ENCODE measurements at regions not wholly inside any gene's neighbourhood (a gene's known extent, or its start where the extent isn't known, plus 50 kb on each side); places are given as distances from the start of the nearest gene placed in this dataset.

DNA sequence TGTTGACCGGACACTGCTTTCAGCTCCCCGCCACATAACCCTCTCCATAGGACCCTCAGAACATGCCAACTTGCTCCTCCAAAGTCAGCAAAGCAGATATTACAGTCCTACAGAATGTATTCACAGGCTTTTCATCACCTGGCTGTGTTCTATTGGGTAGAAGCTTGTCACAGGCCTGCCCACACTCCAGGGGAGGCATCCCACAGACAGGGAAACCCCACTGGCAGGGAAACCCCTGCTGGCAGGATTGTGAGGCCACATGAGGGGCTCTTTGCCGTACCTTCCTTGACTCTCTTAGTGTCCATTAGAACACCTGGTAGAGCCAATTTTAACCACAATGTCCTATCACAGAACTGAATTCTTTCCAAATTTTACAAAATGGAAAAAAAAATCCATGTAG is 344.2 kb upstream of the MGMT start:
- H3K4me3 ChIP-seq (ENCODE audit: low read length), result no peak overlapping the region
- TF ChIP-seq, protein P1, sequence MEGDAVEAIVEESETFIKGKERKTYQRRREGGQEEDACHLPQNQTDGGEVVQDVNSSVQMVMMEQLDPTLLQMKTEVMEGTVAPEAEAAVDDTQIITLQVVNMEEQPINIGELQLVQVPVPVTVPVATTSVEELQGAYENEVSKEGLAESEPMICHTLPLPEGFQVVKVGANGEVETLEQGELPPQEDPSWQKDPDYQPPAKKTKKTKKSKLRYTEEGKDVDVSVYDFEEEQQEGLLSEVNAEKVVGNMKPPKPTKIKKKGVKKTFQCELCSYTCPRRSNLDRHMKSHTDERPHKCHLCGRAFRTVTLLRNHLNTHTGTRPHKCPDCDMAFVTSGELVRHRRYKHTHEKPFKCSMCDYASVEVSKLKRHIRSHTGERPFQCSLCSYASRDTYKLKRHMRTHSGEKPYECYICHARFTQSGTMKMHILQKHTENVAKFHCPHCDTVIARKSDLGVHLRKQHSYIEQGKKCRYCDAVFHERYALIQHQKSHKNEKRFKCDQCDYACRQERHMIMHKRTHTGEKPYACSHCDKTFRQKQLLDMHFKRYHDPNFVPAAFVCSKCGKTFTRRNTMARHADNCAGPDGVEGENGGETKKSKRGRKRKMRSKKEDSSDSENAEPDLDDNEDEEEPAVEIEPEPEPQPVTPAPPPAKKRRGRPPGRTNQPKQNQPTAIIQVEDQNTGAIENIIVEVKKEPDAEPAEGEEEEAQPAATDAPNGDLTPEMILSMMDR (conservative IDR thresholded peaks at IDR 0.05; ENCODE audit: low read depth, low read length), result no peak
- DNase-seq (ENCODE audit: low read depth), result no peak

DNA sequence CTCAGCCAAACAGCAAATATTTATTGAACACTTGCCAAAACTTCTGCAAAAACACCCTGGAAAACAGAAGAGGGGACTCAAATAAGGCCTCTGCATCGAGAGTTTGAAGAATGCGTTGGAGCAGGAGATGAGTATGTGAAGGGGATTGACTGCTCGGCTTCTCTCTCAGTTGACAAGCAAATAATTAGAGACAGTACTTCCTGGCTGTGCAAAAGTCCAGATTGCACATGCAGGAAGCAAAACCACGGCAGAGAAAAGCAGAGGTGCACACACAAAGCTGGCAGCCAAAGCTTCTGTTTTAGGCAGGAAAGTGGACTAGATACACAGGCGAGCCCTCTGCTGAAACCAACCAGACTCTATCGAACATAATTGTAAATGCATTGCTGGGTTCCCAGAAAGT is 343.6 kb upstream of the MGMT start:
- no peak for DNase-seq (ENCODE audit: low read depth)
- H3K4me3 ChIP-seq (ENCODE audit: low read length), result no peak overlapping the region
- TF ChIP-seq, protein P1 (conservative IDR thresholded peaks at IDR 0.05; ENCODE audit: low read depth, low read length), result no peak

DNA sequence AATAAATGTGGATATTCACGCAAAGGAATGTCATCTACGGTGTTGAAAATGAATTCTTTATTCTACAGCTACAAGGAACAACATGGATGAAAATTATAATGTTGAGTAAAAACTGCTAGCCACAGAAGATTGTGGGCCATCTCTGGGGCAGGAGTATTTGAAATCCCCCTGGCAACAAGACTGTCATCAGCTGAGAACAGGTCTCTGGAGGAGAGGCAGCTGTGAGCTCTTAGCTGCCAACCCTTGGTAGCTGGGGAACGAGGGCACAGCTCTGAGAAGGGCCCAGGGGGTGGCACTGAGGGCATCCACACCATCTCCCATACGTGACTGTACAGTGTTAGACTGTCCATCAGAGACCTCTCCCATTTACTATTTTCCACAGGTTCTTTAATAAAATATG is 340.1 kb upstream of the MGMT start:
- H3K4me3 ChIP-seq (ENCODE audit: low read length), result no peak overlapping the region
- TF ChIP-seq, protein P1 (conservative IDR thresholded peaks at IDR 0.05; ENCODE audit: low read depth, low read length), result no peak
- DNase-seq (ENCODE audit: low read depth), result no peak

DNA sequence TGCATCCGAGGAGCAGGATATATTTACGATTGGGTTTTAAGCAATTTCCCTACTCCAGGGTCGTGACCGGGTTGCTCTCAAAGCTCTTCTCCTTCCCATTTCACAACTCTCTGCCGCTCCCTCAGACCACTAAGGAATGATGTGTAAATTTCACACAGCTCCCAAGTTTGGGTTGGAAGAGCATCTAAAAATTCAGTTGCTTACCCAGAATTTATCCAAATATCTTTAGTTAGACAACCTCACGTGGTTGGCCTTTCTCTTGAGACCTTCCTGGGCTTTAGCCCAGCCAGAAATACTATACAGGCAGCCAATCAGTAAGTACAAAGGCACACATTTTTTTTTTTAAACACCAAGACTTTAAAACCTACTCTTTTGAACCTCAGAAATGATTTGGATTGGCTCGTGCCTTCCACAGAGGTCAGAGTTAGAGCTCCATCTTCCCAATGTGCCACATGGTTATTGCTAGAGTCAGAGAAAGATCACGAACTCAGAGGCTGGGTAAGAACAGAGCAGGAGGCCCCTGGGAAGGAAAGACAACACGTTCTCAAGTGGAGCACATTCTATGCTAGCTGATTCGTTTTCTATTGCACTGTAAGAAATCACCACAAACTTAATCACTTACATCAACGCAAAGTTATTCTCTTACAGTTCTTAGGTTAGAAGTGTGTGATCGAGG is 335.4 kb upstream of the MGMT start:
- no peak for DNase-seq (ENCODE audit: low read depth)
- no peak overlapping the region for H3K4me3 ChIP-seq (ENCODE audit: low read length)
- TF ChIP-seq, protein P1 (conservative IDR thresholded peaks at IDR 0.05; ENCODE audit: low read depth, low read length), result no peak

DNA sequence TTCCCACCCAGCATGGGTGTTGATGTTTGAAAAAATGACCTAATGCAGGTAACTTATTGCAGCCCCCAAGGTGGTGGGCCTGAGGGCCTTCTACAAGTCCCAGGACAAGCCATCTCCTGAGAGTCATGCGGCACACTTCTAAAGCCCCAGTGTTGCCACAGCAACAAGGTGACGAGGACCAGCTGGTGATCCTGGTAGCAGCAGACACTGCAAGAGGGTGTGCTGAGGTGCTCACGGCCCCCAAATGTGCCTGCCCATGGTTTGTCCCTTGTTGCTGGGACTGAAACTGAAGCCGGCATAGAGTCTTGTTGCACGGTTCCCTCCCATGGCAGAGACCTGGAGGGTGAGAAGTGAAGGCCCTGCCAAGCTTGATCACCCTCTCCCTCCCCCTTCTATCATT is 333.2 kb upstream of the MGMT start:
- H3K4me3 ChIP-seq (ENCODE audit: low read length), result no peak overlapping the region
- no peak for DNase-seq (ENCODE audit: low read depth)
- TF ChIP-seq, protein P1 (conservative IDR thresholded peaks at IDR 0.05; ENCODE audit: low read depth, low read length), result no peak

DNA sequence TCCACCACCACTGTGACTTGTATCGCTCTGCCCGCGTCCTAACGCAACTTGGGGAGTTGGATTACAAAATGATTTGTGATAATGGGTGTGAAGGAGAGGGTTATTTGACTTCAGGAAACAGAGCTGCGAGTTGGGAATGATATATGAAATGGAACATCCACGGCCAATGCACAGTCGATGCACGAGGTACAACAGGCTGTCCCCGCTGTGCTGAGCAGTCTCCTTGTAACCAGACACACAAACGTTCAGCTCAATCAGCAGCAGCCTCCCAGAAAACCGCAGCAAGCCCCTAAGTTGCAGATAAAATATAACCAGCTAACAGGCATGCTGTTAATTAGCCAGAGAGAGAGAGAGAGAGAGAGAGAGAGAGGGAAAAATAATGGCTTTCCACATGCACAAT is 332.7 kb upstream of the MGMT start:
- no peak overlapping the region for H3K4me3 ChIP-seq (ENCODE audit: low read length)
- TF ChIP-seq, protein P1 (conservative IDR thresholded peaks at IDR 0.05; ENCODE audit: low read depth, low read length), result no peak
- DNase-seq (ENCODE audit: low read depth), result no peak

DNA sequence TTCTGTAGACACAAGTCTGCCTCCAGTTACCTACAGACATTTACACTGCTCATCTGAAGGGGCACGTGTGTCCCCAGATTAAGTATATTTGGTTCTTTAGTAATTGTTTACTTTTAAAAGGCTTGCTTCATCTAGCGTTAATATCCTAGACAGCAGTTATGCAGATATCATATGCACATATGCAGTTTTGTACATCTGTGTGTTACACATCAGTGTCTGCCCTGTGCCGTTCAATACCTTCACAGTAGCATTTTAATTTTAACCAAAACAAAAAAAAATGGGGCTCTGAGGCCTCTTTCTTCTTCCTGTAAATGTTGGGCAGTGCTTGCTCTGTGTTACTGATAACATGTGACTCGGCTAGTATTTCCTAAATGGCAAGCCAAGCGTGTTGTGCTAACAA is 331.4 kb upstream of the MGMT start:
- TF ChIP-seq, protein P1 (conservative IDR thresholded peaks at IDR 0.05; ENCODE audit: low read depth, low read length), result no peak
- H3K4me3 ChIP-seq (ENCODE audit: low read length), result no peak overlapping the region
- DNase-seq (ENCODE audit: low read depth), result no peak
